ENCODE measurements at regions not wholly inside any gene's neighbourhood (a gene's known extent, or its start where the extent isn't known, plus 50 kb on each side); places are given as distances from the start of the nearest gene placed in this dataset.

GRCh38 chr12:32043928-32044549 lies 62.6 kb upstream of the BICD1 start:
- DNase-seq (ENCODE audit: insufficient read length, low spot score), result no peak
- no peak for FAIRE-seq

- FAIRE-seq (no peak), DNase-seq (ENCODE audit: insufficient read length, low spot score) (no peak)
These were observed 59.1 kb upstream of the BICD1 start for GRCh38 chr12:32047357-32048212.

DNA sequence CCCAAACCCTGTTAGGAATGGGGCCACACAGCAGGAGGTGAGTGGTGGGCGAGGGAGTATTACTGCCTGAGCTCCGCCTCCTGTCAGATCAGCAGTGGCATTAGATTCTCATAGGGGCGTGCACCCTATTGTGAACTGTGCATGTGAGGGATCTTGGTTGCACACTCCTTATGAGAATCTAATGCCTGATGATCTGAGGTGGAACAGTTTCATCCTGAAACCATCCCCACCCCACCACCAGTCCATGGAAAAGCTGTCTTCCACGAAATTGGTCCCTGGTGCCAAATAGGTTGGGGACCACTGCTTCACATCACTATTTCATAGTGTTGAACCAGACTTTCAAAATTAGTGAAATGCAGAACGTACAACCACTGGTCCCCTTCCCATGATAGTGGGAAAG lies 57.9 kb upstream of the BICD1 start:
- DNase-seq (ENCODE audit: insufficient read length, low spot score), result no peak

GRCh38 chr12:32049956-32050355 lies 56.7 kb upstream of the BICD1 start:
- no peak for DNase-seq (ENCODE audit: insufficient read length, low spot score)
- FAIRE-seq, result no peak

More for the DNA sequence above, 57.9 kb upstream of the BICD1 start:
- no peak for FAIRE-seq

GRCh38 chr12:32051511-32052211 lies 55.0 kb upstream of the BICD1 start:
- FAIRE-seq, result no peak
- no peak for DNase-seq (ENCODE audit: insufficient read length, low spot score)

GRCh38 chr12:32052212-32052713 lies 54.4 kb upstream of the BICD1 start:
- DNase-seq (ENCODE audit: insufficient read length, low spot score), result no peak
- FAIRE-seq, result no peak

GRCh38 chr12:32053881-32054624 lies 52.6 kb upstream of the BICD1 start:
- FAIRE-seq (no peak), DNase-seq (ENCODE audit: insufficient read length, low spot score) (no peak)
